NCI-H2107 (cell line): ENCODE measurements at regions not wholly inside any gene's neighbourhood (a gene's known extent, or its start where the extent isn't known, plus 50 kb on each side); places are given as distances from the start of the nearest gene placed in this dataset.
"Not testable (repeated sequence)": the region's sequence is repeated elsewhere in the genome, so short reads cannot be mapped to it uniquely, and the experiment has no call there.

Experiments used
- DNase-seq: peaks from one replicate; lab custom pipeline; 2025; lab: John Stamatoyannopoulos, UW

DNA sequence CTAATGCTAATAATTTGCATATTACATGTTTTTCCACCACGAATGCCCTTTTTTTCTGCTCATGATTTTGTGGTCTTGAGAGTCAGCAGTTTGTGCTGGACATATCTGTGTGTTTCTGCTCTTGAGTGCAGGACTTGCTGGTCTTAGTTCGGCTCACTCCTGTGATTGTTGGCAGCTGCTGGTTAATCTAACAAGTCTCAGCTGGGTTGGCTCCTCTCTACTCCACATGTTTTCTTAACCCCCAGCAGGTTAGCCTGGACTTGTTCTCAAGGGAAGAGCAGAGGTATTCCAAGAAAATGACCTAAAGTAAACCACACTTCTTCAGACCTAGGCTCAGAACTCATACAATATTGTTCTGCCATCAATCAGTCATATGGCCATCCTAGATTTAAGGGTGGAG, 1238.9 kb downstream of the XPNPEP1 start:
- no peak for DNase-seq

DNA sequence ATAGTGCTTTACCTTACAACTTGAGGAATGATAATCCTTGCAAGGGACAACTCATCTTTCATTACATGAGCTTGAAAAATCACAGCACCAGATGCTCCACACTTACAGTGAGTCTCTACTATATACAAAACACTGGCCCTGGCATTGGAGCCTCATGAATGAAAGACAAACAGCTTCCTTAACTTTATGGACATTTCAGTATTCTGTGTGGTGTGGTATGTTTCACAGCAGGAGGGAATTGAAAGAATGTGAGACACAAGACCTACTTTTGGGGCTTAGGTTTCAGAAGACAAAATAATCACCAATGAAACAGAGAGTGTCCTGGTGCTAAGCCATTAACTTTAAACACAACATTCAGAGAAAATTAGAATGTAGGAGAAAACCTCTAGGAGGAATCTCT, 1249.6 kb downstream of the XPNPEP1 start:
- no peak for DNase-seq

DNA sequence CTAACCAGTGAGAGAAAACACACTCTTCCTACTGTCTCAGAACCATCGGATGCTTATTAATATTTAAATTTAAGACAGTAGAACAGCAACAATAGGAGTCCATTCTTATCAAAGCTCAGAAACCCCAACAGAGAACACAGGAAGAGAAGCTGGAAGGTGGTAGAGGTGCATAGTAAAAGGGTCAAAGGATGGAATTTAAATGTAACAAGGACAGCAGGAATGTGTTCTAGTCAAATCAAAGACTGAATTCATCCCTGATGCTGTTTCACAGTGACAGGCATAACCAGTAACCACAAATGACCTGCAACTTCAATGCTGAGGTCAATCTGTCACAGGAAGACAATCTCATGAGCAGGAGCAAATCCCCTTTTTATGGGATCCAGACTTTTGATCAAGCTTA, 1259.7 kb downstream of the XPNPEP1 start:
- no peak for DNase-seq

DNA sequence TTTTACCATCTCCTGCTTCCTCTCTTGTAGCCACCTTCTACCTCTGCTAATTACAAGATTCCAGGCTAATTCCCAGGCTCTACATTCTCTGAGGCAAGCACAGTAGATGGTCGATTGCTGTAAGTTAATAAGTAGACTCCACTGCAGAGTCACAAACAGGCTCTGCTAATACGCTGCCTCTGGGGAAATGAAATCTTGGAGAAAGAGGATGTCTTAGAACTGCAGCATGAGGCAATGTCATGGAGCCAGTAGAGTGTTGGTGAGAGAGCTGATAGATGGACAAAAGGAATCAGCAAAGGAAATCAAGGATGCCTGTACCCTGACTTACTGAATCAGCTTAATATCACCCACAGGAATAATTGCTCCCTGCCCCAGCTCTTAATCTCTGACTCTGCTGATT, 1260.3 kb downstream of the XPNPEP1 start:
- DNase-seq = no peak

DNA sequence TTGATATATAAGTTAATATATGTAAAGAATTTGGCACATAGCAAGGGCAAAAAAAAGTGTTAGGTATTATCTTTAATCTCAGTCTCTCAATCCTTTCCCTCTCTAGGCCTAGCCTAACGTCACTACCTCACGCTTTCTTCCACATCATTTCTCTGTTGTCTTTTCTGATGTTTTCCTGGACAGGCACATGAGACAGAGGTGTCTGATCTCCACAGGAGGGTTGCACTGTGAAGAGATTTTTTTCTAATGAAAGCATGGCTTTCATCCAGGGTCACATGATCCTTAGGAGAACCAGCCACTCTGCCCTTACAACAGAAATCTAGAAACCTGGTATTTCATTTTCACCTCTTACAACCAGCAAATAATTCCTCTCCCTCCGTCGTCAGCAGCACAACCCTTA, 1268.3 kb downstream of the XPNPEP1 start:
- no peak for DNase-seq

DNA sequence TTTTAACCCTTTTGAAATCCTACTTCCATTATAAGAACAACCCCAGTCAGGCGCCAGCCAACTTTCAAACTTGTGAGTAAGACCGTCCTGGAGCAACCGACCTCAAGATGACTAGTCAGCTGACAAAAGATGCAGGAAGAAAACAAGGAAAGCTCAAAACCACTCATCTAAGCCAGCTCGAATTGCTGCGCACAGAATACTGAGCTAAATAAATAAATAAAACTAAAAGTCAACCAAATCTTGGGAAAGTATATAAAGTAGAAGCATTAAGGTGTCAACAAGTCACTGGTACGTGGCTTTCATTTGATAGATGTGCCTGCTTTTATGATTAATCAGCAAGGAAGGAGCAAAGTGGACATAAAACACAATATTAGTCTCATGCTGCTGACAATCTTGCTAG, 1269.8 kb downstream of the XPNPEP1 start:
- DNase-seq = no peak

DNA sequence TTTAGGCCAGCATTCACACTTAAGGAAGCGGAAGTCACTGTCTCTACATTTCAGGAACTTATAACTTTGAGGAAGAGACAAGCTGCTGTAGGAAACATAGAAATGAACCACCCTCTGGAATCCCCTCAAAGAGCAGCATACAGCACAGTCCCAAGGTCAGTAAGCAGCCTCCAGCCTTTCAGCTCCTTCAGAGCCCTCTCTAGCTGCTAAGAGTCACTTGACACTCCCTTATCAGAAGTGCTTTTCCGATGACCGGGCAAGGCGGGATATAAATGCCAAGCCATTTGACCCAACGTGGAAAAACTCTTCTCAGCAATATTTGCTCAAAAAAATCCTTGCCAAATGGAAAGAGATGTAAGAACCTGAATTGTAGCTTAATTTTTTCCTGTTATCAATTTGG, 1284.3 kb downstream of the XPNPEP1 start:
- no peak for DNase-seq

DNA sequence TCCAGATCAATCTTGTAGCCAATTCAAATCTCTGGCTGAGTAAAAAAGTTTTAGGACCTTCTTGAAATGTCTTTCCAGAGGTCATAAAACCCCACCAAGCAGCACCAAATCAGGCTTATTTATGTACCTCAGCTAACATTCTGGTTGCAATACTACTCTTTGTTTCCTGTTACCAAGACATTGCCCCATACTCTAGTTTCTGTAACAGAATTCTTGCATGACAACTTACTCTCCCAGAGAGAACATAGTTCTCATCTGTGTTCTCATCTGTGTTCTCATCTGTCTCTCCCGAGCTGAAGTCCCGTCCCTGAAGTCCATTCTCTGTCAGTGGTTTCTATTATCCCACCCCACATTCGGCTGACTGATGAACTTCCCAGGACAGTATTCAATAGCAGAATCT, 1285.1 kb downstream of the XPNPEP1 start:
- DNase-seq = no peak

DNA sequence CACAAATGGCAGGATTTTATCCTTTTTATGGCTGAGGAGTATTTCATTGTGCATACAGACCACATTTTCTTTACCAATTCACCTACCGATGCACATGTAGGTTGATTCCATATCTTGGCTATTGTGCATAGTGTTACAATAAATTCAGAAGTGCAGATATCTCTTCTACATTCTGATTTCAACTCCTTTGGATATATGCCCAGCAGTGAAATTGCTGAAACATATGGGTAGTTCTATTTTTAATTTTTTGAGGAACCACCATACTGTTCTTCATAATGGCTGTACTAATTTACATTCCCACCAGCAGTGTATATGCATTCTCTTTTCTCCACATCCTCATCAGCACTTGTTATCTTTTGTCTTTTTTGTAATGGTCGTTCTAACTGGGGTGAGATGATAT, 1290.3 kb downstream of the XPNPEP1 start:
- no peak for DNase-seq

DNA sequence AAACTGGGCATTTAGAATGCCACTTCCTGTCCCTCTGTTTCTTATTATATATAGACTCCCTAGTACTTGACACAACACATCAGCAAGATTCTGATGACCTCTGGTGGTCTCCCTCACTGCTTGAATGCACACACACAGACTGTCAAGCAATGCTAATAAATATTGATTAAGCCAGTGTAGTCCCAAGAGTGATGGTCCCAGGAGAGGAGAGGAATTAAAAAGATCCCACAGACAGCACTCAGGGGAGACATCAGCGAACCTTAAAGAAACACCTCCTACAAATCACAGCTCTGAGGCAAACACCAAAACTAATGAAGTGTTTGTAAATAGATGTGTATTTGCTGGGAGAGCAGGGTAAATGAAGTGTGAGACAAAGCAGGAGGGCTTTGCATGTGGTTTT, 1291.2 kb downstream of the XPNPEP1 start:
- DNase-seq = no peak

DNA sequence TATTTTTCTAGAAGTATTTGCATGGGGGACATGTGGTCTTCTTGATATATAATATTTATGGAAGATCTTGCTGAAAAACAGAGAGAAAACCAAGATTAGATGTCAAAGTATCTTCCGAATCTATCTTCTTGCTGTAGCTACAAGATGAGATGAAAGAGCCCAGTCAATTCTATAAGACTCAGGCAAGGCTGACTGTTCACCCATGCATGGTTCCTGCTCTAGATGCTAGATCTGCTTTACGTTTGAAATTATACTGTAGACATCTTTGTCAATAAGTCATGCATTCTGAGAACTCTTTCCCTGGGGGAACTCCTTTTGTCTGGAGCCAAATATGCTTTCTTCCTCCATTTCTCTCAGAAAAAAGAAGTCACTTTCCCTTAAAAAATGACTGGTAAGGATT, 1292.0 kb downstream of the XPNPEP1 start:
- no peak for DNase-seq

DNA sequence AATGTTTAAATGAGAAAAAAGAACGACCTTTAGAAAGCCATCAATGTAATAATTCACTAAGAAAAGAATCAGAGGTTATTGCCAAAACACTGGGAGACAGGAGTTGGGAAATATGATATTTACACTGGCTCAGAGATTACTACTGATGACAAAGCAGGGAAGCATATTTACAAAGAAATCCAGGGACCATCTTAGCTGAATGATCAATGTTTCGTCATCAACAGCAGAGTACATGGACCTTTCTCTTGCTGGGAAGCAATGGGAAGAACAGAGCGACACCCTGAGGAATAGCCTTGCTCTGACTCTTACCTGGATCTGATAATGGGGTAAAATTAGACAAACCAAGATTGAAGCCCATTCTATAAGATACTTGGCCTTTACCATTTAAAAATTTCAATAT, 1293.5 kb downstream of the XPNPEP1 start:
- no peak for DNase-seq

DNA sequence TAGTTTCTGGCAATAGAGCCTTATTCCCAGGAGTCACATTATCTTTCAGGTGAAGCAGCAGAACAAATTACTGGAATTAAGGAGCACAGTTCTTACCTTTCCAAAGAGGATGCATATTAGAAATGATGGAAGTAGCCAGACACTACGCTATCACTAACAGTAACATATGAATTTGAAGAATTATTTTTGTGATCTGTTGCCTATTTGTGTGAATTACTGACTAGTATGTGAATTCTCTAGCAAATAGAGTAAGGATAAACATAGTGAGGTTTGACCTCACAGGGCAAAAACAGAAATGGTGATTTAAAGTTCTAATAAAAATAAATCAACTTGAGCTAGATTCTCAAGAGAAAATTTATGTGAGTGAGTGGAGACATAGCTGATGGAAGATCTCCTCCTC, 1299.3 kb downstream of the XPNPEP1 start:
- DNase-seq = no peak

DNA sequence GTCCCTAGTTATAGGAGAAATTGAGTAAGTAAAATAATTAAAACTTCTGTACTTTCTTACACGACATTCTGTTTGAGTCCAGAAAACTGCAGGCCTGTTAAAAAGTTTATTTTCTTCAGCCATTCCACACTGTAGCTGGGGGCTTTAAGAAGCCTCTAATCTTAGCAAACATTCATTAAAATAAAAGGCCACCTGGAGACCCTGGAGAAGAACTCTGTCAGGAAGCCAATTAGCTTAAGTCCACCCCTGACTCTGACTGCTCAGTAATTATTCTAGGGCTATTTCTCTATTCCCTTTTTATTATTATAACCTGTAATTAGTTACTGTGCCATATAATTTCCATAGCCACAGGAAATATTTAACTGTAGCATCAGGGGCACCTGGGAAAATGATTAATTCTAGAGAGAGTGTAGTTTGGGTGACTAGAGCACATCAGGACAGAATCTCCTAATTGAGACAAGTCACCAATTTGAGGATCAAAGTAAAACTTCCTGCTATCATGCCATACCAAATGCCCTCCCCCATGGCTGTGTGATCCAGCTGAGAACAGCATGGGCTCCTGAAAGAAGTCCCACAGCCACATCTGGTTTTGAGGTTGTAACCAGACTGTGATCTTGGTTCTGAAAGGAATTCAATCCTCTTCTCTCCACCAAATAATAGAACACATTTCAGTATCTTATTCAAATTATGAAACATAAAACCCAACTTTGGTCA, 1302.3 kb downstream of the XPNPEP1 start:
- no peak for DNase-seq

DNA sequence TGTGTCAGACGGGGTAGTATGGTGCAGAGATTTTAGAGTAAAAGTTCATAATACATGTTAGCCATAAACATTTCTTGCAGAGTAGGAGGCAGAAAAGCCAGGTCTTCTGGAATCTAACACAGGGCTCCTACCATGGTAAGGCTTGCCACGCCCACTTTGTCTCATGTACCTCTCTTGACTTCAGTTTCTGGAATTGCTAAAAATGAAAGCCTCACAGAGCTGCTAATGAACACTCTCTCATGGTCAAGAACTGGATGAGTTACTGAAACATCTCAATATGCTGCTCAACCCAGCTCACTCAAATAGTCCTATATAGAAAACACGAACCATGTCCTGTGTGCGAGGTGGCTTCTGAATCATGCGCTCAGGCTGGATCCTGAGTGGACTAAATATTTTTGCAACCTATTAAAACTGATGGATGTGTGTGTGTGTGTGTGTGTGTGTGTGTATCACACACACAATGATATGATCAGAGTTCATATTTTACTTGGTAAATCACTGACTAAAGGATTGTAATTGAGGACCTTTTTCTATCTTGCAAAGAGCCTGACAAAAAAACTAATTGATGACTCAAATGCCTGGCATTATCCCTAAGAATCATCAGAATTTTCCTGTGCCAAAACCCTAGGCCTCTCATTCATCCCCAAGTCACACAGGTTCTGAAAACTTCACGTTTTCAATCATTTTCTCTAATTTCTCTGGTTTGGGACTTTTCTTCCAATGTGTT, 1306.6 kb downstream of the XPNPEP1 start:
- no peak for DNase-seq

DNA sequence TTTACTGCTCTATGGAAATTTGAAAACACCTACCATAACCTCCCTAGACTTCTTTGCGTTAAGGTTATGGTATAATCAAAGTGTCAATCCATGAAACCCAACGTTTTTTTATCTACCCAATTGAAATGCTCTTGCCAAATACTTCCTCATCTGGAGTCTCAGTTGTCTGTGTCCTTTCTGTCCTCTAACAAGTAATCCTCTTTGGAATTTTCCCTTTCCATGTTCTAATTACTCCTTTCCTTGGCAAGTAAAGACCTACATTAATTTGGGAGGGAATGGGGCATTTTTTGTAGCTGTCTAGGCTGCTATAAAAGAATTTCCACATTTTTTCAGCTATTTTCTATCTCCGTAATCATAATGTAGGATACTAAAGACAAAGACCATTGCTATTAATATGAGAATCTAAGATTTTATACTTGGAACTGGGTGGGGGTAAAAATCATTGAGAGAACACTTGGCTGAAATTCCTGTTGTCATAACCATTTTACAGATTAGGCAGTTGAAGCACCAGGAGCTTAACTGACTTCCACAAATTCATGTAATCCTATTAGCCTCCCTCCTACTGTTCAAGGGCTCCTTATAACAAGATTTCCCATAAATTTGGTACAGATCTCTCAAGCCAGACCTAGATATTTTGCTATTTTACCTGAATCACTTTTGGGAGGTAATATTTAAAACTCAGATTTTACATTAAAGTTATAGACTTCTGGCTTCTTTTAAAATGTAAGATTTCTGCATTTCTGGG, 1307.6 kb downstream of the XPNPEP1 start:
- DNase-seq = no peak

DNA sequence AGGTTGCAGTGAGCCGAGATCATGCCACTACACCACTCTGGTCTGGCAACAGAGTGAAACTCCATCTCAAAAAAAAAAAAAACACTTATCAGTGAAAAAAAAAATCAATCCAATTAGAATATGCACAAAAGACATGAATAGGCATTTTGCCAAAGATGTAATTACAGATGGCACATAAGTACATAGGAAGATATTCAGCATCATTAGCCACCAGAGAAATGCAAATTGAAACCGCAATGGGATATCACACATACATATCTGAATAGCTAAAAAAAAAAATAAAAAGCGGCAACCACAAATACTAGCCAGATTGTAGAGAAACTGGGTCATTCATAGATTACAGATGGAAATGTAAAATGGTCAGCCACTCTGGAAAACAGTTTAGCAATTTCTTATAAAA, 1310.8 kb downstream of the XPNPEP1 start:
- DNase-seq = no peak

DNA sequence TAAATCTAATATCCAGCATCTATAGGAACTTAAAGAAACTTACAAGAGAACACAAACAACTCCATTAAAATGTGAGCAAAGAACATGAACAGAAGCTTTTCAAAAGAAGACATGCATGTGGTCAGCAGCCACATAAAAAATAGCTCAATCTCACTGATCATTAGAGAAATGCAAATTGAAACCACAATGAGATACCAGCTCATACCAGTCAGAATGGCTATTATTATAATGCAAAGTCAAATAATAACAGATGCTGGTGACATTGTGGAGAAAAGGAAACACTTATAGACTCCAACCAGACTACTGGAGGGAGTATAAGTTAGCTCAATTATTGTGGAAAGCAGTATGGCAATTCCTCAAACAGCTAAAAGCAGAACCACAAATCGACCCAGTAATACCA, 1314.5 kb downstream of the XPNPEP1 start:
- no peak for DNase-seq

DNA sequence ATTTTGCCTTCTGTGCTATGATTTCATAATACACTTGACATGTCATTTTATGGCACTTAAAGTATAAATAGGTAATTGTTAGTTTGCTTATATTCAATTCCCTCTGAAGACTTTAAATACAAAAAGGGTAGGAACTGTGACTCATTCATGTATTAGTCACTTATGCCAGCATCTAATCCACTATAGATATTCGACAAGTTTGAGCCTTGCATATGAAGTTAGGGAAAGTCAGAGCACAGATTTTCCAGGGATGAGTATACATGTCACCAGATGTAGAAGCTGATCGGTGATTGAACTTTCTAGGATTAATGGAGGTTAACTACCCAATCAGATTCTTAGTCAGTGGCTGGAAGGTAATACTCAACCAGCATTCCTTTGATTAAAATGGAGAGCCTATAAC, 1321.5 kb downstream of the XPNPEP1 start:
- no peak for DNase-seq

DNA sequence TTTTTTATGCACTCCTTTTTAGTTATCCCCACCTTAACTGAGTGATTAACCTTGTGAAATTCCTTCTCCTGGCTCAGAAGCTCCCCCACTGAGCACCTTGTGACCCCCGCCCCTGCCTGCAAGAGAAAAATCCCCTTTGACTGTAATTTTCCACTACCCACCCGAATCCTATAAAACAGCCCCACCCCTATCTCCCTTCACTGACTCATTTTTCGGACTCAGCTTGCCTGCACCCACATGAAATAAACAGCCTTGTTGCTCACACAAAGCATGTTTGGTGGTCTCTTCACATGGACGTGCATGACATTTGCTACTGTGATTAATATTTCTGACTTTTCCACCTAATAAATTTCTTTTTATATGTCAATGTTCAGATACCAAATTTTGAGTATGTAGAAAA, 1322.8 kb downstream of the XPNPEP1 start:
- not testable (repeated sequence) for DNase-seq

DNA sequence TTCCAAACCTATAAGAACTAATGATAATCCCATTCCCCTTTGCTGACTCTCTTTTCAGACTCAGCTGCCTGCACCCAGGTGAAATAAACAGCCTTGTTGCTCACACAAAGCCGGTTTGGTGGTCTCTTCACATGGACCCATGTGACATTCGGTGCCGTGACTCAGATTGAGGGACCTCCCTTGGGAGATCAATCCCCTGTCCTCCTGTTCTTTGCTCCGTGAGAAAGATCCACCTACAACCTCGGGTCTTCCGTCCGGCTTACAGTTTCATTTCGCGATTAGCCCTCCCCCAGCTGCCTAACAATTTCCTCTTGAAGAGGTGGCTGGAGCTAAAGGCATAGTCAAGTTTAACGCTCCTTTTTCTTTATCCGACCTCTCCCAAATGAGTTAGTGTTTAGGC, 1324.0 kb downstream of the XPNPEP1 start:
- DNase-seq = not testable (repeated sequence)

DNA sequence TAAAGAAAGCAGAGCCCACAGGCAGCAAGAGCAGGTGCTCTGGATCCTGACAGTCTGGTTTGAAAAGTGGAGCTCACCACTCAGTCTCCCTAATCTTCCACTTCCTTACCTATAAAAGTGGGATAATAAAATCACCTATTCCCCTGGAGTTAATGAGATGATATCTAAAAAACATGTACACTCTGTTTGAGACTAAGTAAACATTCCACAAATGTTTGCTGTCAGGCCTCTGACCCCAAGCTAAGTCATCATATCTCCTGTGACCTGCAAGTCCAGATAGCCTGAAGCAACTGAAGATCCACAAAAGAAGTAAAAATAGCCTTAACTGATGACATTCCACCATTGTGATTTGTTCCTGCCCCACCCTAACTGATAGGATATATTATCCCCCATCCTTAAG, 1324.5 kb downstream of the XPNPEP1 start:
- no peak for DNase-seq

DNA sequence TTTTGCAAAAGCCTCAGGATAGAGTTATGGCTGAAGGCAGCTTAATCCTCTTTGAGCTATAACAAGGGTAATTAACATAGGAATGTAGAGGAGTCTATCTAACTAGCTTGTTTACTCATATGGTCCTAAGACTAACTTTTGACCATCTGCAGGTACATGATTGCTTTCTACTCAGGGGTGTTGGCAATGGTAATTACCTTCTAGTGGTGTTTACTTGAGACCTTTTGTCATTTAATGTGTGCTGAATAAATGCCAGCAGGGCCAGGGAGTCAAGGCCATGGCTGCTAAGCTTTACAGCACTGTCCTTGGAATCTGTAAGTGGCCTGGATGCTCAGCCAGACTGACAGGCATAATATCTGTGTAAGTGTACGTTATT, 1325.0 kb downstream of the XPNPEP1 start:
- no peak for DNase-seq
